SK-N-MC (cell line): ENCODE measurements at regions not wholly inside any gene's neighbourhood (a gene's known extent, or its start where the extent isn't known, plus 50 kb on each side); places are given as distances from the start of the nearest gene placed in this dataset.

Source experiments
- DNase-seq: peaks from one replicate; pipeline ENCODE4 v3.0.0-alpha.2; 2011; ENCODE audit warnings: low read depth, low spot score
- H3K27ac ChIP-seq: fragments of 200-600 bp; sonication (generic); 2 replicates; pipeline ENCODE4 v1.5.1; 2016; ENCODE audit warnings: mixed run types
- H3K36me3 ChIP-seq: fragments of 200-600 bp; sonication (generic); 2 replicates; pipeline ENCODE4 v1.6.1; 2017; ENCODE audit warnings: antibody characterized with exemption, low read length, mixed read lengths; ENCODE audit not compliant: insufficient read depth
- H3K4me3 ChIP-seq: fragments of 200-600 bp; sonication (generic); 2 replicates; pipeline ENCODE4 v1.5.1; 2016
- H3K9ac ChIP-seq: fragments of 200-600 bp; sonication (generic); 2 replicates; pipeline ENCODE4 v1.8.0; 2017; ENCODE audit warnings: mixed run types, mixed read lengths; ENCODE audit not compliant: insufficient read length
- H3K9me3 ChIP-seq: fragments of 200-600 bp; sonication (generic); 2 replicates; pipeline ENCODE4 v1.6.1; 2017; ENCODE audit warnings: low read depth, mild to moderate bottlenecking, antibody characterized with exemption, low read length, moderate library complexity, mixed read lengths
- EZH2 ChIP-seq: fragments of 200-600 bp; sonication (generic); IDR thresholded peaks from one replicate; pipeline ENCODE4 v1.6.1; 2017; ENCODE audit warnings: antibody characterized with exemption
- FOXP2 ChIP-seq: optimal IDR thresholded peaks from 2 replicates; pipeline ENCODE3; 2011; ENCODE audit warnings: mild to moderate bottlenecking, moderate library complexity; ENCODE audit not compliant: insufficient read depth; ENCODE audit errors: extremely low read length, control extremely low read depth
- POLR2AphosphoS5 ChIP-seq: IDR thresholded peaks from 2 replicates; pipeline ENCODE4 v1.6.1; 2012; ENCODE audit warnings: mild to moderate bottlenecking, low read depth, low read length, borderline replicate concordance

GRCh38 chr7:50145226-50145625 is 52.2 kb upstream of the ZPBP start:
- Histone ChIP-seq H3K27ac (no peak overlapping the region), H3K36me3 (no peaks in the 10 kb centered on the region), H3K9ac (no peak overlapping the region), H3K4me3 (no peak overlapping the region), H3K9me3 (no peaks in the 10 kb centered on the region)
- no peak for DNase-seq
- TF ChIP-seq POLR2AphosphoS5 (no peak), FOXP2 (no peak), EZH2 (no peak)
